GM18861 (cell line): ENCODE measurements at regions not wholly inside any gene's neighbourhood (a gene's known extent, or its start where the extent isn't known, plus 50 kb on each side); places are given as distances from the start of the nearest gene placed in this dataset.
A peak's percentile ranks its signal among the peaks of the same experiment; 100 is the strongest.
"Not testable (repeated sequence)": the region's sequence is repeated elsewhere in the genome, so short reads cannot be mapped to it uniquely, and the experiment has no call there.

ENCODE experiments used
- ATAC-seq: cut with Tn5 transposase; IDR thresholded peaks from one replicate; pipeline ENCODE4 v1.9.1; 2021; ENCODE audit not compliant: unreplicated experiment

- not testable (repeated sequence) for ATAC-seq
These were observed 98.1 kb downstream of the ARRDC3 start for GRCh38 chr5:91285062-91285461.

GRCh38 chr5:91283899-91284298, 99.2 kb downstream of the ARRDC3 start:
- ATAC-seq: no peak

GRCh38 chr5:91283326-91283725, 99.8 kb downstream of the ARRDC3 start:
- ATAC-seq: no peak

GRCh38 chr5:91282210-91282609, 100.9 kb downstream of the ARRDC3 start:
- no peak for ATAC-seq

- ATAC-seq: no peak
These were observed 101.7 kb downstream of the ARRDC3 start for GRCh38 chr5:91281401-91281800.

- ATAC-seq: peak; percentile 93
These were observed 102.5 kb downstream of the ARRDC3 start for GRCh38 chr5:91280362-91281269.

- ATAC-seq: no peak
These were observed 105.3 kb downstream of the ARRDC3 start for GRCh38 chr5:91277840-91278239.

- no peak for ATAC-seq
These were observed 106.0 kb downstream of the ARRDC3 start for GRCh38 chr5:91277093-91277626.

GRCh38 chr5:91272858-91273257, 110.3 kb downstream of the ARRDC3 start:
- peak; percentile 91 for ATAC-seq

- ATAC-seq: peak; percentile 48
These were observed 111.1 kb downstream of the ARRDC3 start for GRCh38 chr5:91271999-91272398.

GRCh38 chr5:91269198-91269597, 113.9 kb downstream of the ARRDC3 start:
- ATAC-seq: no peak

GRCh38 chr5:91266184-91266705, 116.9 kb downstream of the ARRDC3 start:
- peak; percentile 72 for ATAC-seq

- no peak for ATAC-seq
These were observed 118.6 kb downstream of the ARRDC3 start for GRCh38 chr5:91264311-91265051.

GRCh38 chr5:91263898-91264297, 119.2 kb downstream of the ARRDC3 start:
- ATAC-seq: no peak

GRCh38 chr5:91257301-91257700, 125.8 kb downstream of the ARRDC3 start:
- ATAC-seq: no peak

- ATAC-seq: no peak
These were observed 127.0 kb downstream of the ARRDC3 start for GRCh38 chr5:91256142-91256524.

- ATAC-seq: no peak
These were observed 127.5 kb downstream of the ARRDC3 start for GRCh38 chr5:91255396-91256141.

- no peak for ATAC-seq
These were observed 130.2 kb downstream of the ARRDC3 start for GRCh38 chr5:91252916-91253315.

- ATAC-seq: no peak
These were observed 137.2 kb downstream of the ARRDC3 start for GRCh38 chr5:91245871-91246270.

- ATAC-seq: no peak
These were observed 138.1 kb downstream of the ARRDC3 start for GRCh38 chr5:91245074-91245452.
